HEK293 (cell line): ENCODE measurements at regions not wholly inside any gene's neighbourhood (a gene's known extent, or its start where the extent isn't known, plus 50 kb on each side); places are given as distances from the start of the nearest gene placed in this dataset.

Experiments used
- CTCF ChIA-PET: fragments of 350-600 bp; formaldehyde crosslinking; extraction: SDS; loops from one replicate; lab custom pipeline; 2021; ENCODE audit warnings: antibody characterized with exemption; lab: Yijun Ruan, JAX
- POLR2A ChIA-PET: fragments of 300-600 bp; formaldehyde crosslinking; extraction: SDS; loops from one replicate; lab custom pipeline; 2020; ENCODE audit warnings: antibody characterized with exemption, inconsistent platforms; lab: Yijun Ruan, JAX
- H3K27ac ChIP-seq: fragments of 200-500 bp; sonication (Bioruptor generic); 2 replicates; pipeline ENCODE4 v1.5.1; 2014; ENCODE audit warnings: low read depth, low read length, control low read depth, inconsistent platforms; ENCODE audit errors: extremely low read depth
- H3K36me3 ChIP-seq, 2 experiments: fragments of 200-500 bp in 1 of 2; sonication (Bioruptor generic) in 1 of 2; 1 replicate in 1 of 2; 2 replicates in 1 of 2; pipeline ENCODE4 v1.5.1; 2014 to 2017; ENCODE audit warnings: inconsistent platforms in 2 of 2, low read length in 2 of 2; ENCODE audit not compliant: control insufficient read depth in 2 of 2, insufficient read depth in 1 of 2
- H3K4me1 ChIP-seq: fragments of 200-500 bp; sonication (Bioruptor generic); 2 replicates; pipeline ENCODE4 v1.5.1; 2014; ENCODE audit warnings: mild to moderate bottlenecking, low read length, inconsistent platforms; ENCODE audit not compliant: control insufficient read depth, insufficient read depth
- H3K4me3 ChIP-seq: 2 replicates; pipeline ENCODE4 v1.5.1; 2011; ENCODE audit warnings: low read depth, mild to moderate bottlenecking, control low read depth, low read length, moderate library complexity
- H3K9me3 ChIP-seq: fragments of 200-500 bp; sonication (Bioruptor generic); 2 replicates; pipeline ENCODE4 v1.5.1; 2014; ENCODE audit warnings: low read depth, low read length, inconsistent platforms; ENCODE audit not compliant: control insufficient read depth, insufficient read depth
- EGR2 ChIP-seq: fragments of 450-650 bp; formaldehyde crosslinking; IDR thresholded peaks from 2 replicates; pipeline ENCODE4 v1.5.1; 2016; ENCODE audit warnings: low read depth, missing biosample characterization, missing genetic modification characterization
- KLF10 ChIP-seq: fragments of 450-650 bp; IDR thresholded peaks from 2 replicates; pipeline ENCODE4 v1.5.1; 2018; ENCODE audit warnings: missing biosample characterization, mild to moderate bottlenecking, missing genetic modification characterization
- OVOL3 ChIP-seq: fragments of 450-650 bp; formaldehyde crosslinking; IDR thresholded peaks from 2 replicates; pipeline ENCODE4 v1.5.1; 2016; ENCODE audit warnings: missing biosample characterization, missing genetic modification characterization
- SP2 ChIP-seq: fragments of 450-650 bp; formaldehyde crosslinking; IDR thresholded peaks from 2 replicates; pipeline ENCODE4 v1.5.1; 2016; ENCODE audit warnings: missing biosample characterization, missing genetic modification characterization
- SP7 ChIP-seq: fragments of 450-650 bp; formaldehyde crosslinking; IDR thresholded peaks from 2 replicates; pipeline ENCODE4 v1.5.1; 2016; ENCODE audit warnings: missing biosample characterization, missing genetic modification characterization
- ZNF18 ChIP-seq: fragments of 450-650 bp; formaldehyde crosslinking; IDR thresholded peaks from 2 replicates; pipeline ENCODE4 v1.5.1; 2016; ENCODE audit warnings: missing biosample characterization, missing genetic modification characterization
- ZNF202 ChIP-seq: fragments of 450-650 bp; formaldehyde crosslinking; IDR thresholded peaks from 2 replicates; pipeline ENCODE4 v1.5.1; 2016; ENCODE audit warnings: missing biosample characterization, missing genetic modification characterization, borderline replicate concordance
- ZNF280D ChIP-seq: fragments of 450-650 bp; formaldehyde crosslinking; IDR thresholded peaks from 2 replicates; pipeline ENCODE4 v1.5.1; 2016; ENCODE audit warnings: missing biosample characterization, missing genetic modification characterization
- ZNF416 ChIP-seq: fragments of 450-650 bp; formaldehyde crosslinking; IDR thresholded peaks from 2 replicates; pipeline ENCODE4 v1.5.1; 2016; ENCODE audit warnings: missing biosample characterization, missing genetic modification characterization
- ZNF510 ChIP-seq: fragments of 450-650 bp; formaldehyde crosslinking; IDR thresholded peaks from 2 replicates; pipeline ENCODE4 v1.5.1; 2018; ENCODE audit warnings: mild to moderate bottlenecking, missing genetic modification characterization, missing biosample characterization; ENCODE audit not compliant: insufficient replicate concordance
- ZNF518A ChIP-seq: fragments of 450-650 bp; formaldehyde crosslinking; conservative IDR thresholded peaks from 2 replicates; pipeline ENCODE4 v1.5.1; 2016; ENCODE audit warnings: low read depth, missing biosample characterization, missing genetic modification characterization
- ZNF571 ChIP-seq: fragments of 450-650 bp; formaldehyde crosslinking; IDR thresholded peaks from 2 replicates; pipeline ENCODE4 v1.5.0; 2017; ENCODE audit warnings: missing biosample characterization, missing genetic modification characterization
- ZNF660 ChIP-seq: fragments of 450-650 bp; IDR thresholded peaks from 2 replicates; pipeline ENCODE4 v1.5.1; 2018; ENCODE audit warnings: missing biosample characterization, mild to moderate bottlenecking, missing genetic modification characterization
- TF ChIP-seq, protein P1 (sequence below): fragments of 450-650 bp; formaldehyde crosslinking; IDR thresholded peaks from 2 replicates; pipeline ENCODE4 v1.5.1; 2016; ENCODE audit warnings: missing biosample characterization, missing genetic modification characterization
- TF ChIP-seq, protein P2 (sequence below): fragments of 450-650 bp; formaldehyde crosslinking; IDR thresholded peaks from 2 replicates; pipeline ENCODE4 v1.5.1; 2016; ENCODE audit warnings: missing biosample characterization, missing genetic modification characterization

- Histone ChIP-seq H3K27ac (no peak overlapping the region), H3K4me1 (no peaks in the 10 kb centered on the region), H3K36me3 (no peaks in the 10 kb centered on the region), H3K9me3 (no peaks in the 10 kb centered on the region), H3K4me3 (no peak overlapping the region)
- ChIA-PET POLR2A (no interaction called here), CTCF (no interaction called here)
- TF ChIP-seq OVOL3 (tag by site-specific recombination), result no peak
- TF ChIP-seq ZNF660 (tag by site-specific recombination), result no peak
- no peak for TF ChIP-seq SP7 (tag by site-specific recombination)
- TF ChIP-seq ZNF571 (tag by site-specific recombination), result no peak
- TF ChIP-seq, protein P1, sequence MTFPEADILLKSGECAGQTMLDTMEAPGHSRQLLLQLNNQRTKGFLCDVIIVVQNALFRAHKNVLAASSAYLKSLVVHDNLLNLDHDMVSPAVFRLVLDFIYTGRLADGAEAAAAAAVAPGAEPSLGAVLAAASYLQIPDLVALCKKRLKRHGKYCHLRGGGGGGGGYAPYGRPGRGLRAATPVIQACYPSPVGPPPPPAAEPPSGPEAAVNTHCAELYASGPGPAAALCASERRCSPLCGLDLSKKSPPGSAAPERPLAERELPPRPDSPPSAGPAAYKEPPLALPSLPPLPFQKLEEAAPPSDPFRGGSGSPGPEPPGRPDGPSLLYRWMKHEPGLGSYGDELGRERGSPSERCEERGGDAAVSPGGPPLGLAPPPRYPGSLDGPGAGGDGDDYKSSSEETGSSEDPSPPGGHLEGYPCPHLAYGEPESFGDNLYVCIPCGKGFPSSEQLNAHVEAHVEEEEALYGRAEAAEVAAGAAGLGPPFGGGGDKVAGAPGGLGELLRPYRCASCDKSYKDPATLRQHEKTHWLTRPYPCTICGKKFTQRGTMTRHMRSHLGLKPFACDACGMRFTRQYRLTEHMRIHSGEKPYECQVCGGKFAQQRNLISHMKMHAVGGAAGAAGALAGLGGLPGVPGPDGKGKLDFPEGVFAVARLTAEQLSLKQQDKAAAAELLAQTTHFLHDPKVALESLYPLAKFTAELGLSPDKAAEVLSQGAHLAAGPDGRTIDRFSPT (tag by site-specific recombination), result no peak
- no peak for TF ChIP-seq EGR2 (tag by site-specific recombination)
- TF ChIP-seq ZNF416 (tag by site-specific recombination), result no peak
- no peak for TF ChIP-seq ZNF280D
- TF ChIP-seq ZNF202 (tag by site-specific recombination), result no peak
- TF ChIP-seq, protein P2, sequence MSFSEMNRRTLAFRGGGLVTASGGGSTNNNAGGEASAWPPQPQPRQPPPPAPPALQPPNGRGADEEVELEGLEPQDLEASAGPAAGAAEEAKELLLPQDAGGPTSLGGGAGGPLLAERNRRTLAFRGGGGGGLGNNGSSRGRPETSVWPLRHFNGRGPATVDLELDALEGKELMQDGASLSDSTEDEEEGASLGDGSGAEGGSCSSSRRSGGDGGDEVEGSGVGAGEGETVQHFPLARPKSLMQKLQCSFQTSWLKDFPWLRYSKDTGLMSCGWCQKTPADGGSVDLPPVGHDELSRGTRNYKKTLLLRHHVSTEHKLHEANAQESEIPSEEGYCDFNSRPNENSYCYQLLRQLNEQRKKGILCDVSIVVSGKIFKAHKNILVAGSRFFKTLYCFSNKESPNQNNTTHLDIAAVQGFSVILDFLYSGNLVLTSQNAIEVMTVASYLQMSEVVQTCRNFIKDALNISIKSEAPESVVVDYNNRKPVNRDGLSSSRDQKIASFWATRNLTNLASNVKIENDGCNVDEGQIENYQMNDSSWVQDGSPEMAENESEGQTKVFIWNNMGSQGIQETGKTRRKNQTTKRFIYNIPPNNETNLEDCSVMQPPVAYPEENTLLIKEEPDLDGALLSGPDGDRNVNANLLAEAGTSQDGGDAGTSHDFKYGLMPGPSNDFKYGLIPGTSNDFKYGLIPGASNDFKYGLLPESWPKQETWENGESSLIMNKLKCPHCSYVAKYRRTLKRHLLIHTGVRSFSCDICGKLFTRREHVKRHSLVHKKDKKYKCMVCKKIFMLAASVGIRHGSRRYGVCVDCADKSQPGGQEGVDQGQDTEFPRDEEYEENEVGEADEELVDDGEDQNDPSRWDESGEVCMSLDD (tag by site-specific recombination), result no peak
- TF ChIP-seq ZNF510 (tag by site-specific recombination), result no peak
- TF ChIP-seq KLF10, result no peak
- TF ChIP-seq SP2 (tag by site-specific recombination), result no peak
- no peak for TF ChIP-seq ZNF18 (tag by site-specific recombination)
- no peak for TF ChIP-seq ZNF518A
Measured at GRCh38 chr5:142441616-142442015, 116.8 kb upstream of the SPRY4 start.
